HG03342 (cell line): ENCODE measurements at regions not wholly inside any gene's neighbourhood (a gene's known extent, or its start where the extent isn't known, plus 50 kb on each side); places are given as distances from the start of the nearest gene placed in this dataset.
"Not testable (repeated sequence)": the region's sequence is repeated elsewhere in the genome, so short reads cannot be mapped to it uniquely, and the experiment has no call there.

ENCODE experiments used
- ATAC-seq: cut with Tn5 transposase; IDR thresholded peaks from one replicate; pipeline ENCODE4 v1.9.1; 2021; ENCODE audit warnings: mild to moderate bottlenecking, moderate library complexity; ENCODE audit not compliant: unreplicated experiment

DNA sequence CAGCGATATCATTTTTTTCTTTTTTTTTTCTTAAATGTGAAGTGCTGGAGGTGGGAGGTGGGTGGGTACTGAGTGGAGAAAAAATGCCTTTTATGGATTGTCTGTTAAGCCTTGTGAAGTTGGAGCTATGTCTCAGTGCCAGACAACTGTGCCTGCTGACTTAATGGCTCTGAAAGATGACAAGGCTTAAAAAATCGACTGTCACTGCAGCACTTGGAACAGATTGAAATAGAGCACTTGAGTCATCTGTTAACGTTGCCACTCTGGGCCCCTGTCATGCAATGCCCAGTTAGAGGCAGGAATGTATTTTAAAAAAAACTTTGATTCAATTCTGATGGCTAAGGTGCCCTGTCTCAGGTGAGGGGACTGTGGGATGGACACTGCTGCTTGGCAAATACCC, 108.2 kb upstream of the HS3ST2 start:
- no peak for ATAC-seq

- no peak for ATAC-seq
These were observed 103.6 kb upstream of the HS3ST2 start for GRCh38 chr16:22710326-22710725.

DNA sequence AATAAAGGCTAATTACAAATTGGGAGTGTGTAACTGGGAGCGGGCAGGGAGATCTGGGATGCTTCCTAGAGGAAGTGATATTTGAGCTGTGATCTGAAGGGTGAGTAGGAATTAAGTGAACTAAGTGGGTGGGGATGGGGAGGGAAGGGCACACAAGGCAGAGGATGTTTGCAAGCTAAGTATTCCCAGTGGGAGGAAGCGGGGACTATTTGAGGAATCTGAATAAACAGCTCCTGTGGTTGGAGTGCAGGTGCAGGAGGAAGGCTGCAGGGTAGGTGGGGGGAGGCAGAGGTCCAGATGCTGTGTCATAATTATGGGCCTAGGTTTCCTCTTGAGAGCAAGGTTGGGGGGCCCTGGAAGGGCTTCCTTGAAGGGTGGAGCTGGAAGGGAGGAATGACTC, 102.1 kb upstream of the HS3ST2 start:
- ATAC-seq = no peak

DNA sequence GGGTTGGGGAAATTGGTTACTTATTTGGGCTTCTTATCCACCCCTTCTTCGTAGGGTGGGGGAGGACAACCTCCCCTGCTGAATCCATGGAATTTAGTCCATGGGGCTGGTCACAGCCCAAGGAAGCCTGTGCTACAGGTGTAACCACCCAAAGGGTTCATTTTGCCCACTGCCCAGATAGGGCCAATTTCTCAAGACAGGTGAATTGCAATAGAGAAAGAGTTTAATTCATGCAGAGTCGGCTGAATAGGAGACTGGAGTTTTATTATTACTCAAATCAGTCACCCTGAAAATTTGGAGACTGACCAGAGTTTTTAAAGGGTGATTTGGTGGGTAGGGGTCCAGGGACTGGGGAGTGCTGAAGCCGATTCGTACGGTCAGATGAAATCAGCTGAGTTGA, 101.5 kb upstream of the HS3ST2 start:
- ATAC-seq = no peak

DNA sequence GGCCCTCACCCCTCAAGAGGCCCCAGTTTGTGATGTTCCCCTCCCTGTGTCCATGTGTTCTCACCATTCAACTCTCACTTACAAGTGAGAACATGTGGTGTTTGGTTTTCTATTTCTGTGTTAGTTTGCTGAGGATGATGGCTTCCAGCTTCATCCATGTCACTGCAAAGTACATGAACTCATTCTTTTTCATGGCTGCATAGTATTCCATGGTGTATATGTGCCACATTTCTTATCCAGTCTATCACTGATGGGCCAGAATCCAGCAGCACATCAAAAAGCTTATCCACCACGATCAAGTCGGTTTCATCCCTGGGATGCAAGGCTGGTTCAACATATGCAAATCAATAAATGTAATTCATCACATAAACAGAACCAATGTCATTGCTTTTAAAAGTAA, 95.4 kb upstream of the HS3ST2 start:
- ATAC-seq = not testable (repeated sequence)

DNA sequence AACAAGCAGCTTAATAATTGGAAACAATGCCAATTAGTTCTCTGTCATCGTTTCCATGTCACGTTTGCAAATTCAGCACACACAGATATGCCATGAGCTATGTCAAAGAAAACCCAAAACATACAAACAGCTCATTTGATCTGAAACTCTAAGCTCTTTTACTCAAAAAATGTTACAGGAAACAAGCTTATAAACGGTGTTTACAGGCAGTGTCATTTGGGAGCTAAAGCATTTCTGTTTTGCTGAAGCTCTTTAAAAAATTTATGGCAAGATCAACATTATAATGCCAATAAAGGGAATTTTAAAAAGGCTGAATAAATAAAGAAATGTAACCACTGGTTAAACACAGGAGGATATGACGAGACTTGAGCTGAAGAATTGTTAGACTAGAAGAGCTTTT, 94.0 kb upstream of the HS3ST2 start:
- no peak for ATAC-seq

- no peak for ATAC-seq
These were observed 92.4 kb upstream of the HS3ST2 start for GRCh38 chr16:22721511-22722100.

GRCh38 chr16:22722551-22723541, 91.1 kb upstream of the HS3ST2 start:
- not testable (repeated sequence) for ATAC-seq

DNA sequence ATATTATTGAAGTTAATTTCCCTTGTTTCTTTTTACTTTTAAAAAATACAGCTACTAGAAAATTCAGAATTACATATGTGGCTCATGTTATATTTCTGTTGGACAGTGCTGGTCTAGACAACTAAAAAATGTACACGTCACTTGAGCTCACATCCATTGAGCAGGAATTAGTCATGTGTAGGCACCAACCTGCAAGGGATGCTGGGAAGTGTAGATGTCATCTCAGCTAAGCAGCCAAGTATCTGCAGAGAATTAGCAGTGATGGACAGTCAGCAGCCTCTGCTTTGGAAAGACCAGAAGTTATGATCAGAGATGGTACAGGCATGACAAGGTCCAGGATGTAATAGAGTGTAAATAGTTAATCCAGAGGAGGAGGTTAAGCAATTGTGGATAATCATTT, 87.1 kb upstream of the HS3ST2 start:
- no peak for ATAC-seq

- no peak for ATAC-seq
These were observed 86.4 kb upstream of the HS3ST2 start for GRCh38 chr16:22727285-22728166.

GRCh38 chr16:22728167-22728836, 85.7 kb upstream of the HS3ST2 start:
- ATAC-seq = no peak

DNA sequence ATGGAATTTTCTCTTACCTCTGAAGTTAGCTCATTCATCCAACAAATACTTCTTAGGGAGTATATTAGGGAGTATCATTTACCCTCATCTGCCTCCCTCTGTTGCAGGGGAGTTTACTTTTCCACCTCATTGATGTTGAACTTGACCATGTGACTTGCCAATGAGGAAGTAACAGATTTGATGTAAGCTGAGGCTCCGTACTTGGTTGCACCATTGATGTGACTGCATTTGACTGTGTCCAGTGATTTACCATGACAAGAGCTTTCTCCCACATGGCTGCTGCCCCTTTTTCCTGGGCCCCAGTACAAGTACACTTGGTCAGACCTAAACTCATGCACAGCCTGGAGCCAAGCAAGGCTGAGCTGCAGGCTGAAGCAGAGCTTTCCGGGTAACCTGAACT, 81.6 kb upstream of the HS3ST2 start:
- ATAC-seq = no peak

GRCh38 chr16:22732959-22733358, 81.0 kb upstream of the HS3ST2 start:
- ATAC-seq = no peak

- ATAC-seq = no peak
These were observed 79.6 kb upstream of the HS3ST2 start for GRCh38 chr16:22734368-22734767.

DNA sequence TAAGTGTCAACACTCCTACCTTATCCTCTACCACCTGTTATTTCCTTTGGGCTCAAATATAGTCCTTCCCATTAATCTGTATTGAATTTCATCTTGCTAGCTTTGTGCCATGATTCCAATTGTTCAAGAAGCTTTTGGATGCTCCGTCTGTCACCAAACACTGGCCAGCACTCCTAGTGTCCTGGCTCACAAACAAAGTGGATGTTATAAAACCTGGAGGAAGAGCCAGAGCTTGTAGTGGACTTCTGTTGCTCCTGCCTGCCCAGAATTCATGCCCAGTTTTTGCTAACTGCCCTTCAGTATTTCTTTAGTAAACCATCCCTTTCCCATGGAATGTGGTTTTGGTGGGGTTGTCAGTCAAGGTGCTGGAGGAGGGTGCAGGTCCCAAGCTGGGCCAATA, 77.2 kb upstream of the HS3ST2 start:
- no peak for ATAC-seq

- no peak for ATAC-seq
These were observed 74.9 kb upstream of the HS3ST2 start for GRCh38 chr16:22739077-22739476.

GRCh38 chr16:22743401-22743800, 70.6 kb upstream of the HS3ST2 start:
- ATAC-seq = no peak

GRCh38 chr16:22751104-22751667, 62.8 kb upstream of the HS3ST2 start:
- no peak for ATAC-seq

DNA sequence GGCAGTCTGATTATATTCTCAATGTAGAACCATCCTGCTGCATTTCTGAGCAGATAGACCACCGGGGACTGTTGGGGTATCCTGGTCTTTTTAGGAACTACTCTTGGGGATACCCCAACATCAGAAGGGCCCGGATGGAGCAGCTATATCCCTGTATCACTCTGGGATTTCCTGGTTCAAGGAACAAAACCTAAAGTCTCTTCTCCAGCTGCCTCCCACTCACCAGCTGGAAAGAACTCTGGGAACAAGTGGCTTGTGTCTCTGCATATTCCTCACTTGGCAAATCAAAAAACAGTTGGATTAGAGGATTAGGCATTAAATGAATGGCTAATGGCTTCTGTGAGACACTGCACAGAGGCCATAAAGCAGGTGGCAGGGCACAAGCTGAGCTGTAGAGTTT, 62.3 kb upstream of the HS3ST2 start:
- no peak for ATAC-seq

- ATAC-seq = no peak
These were observed 60.5 kb upstream of the HS3ST2 start for GRCh38 chr16:22753451-22753850.
